ENCODE measurements at regions not wholly inside any gene's neighbourhood (a gene's known extent, or its start where the extent isn't known, plus 50 kb on each side); places are given as distances from the start of the nearest gene placed in this dataset.

DNA sequence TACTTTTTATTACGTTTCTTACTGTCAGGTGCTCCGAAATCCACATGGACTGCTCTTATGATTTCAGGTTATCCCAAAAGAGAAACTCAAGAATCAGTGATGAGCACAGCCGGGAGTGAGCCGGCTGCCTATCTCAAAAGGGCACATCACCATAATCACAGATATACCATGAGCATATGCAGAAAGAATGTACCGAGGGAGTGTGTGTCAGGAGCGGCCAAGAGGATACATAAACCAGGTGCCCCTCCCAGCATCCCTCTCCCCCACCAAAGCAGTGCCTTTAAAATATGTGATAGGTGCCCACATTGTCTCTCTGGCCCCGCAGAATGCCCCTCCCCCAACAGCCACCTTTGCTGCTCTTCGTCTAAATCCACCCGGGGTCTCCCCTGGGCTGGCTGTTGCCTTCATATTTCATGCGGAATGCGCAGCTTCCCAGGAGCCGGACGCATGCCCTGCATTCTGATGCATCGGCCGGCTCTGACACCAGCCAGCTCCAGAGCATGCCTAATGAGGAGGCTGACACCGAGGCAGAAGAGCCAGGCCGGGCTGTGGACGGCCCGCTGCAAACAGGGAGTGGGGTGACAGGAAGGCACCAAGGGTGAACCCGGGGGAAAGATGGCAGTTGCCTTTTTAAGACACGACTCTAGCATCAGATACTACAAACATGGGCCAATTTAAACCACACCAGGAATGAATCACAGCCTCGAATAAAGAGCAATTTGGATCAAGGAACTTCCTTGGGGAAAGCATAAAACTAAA lies 652.3 kb downstream of the BNC2 start:
- H3K36me3 Mint-ChIP-seq (ENCODE audit: unreplicated experiment): no peaks in the 10 kb centered on the region
- H3K27me3 Mint-ChIP-seq (ENCODE audit: unreplicated experiment): no peaks in the 10 kb centered on the region
- H3K4me1 Mint-ChIP-seq (ENCODE audit: unreplicated experiment): peaks cover 62% of the 10 kb centered on the region
- H3K9me3 Mint-ChIP-seq (ENCODE audit: unreplicated experiment): no peaks in the 10 kb centered on the region
- H3K4me3 Mint-ChIP-seq (ENCODE audit: unreplicated experiment): no peak overlapping the region
- H3K27ac Mint-ChIP-seq (ENCODE audit: unreplicated experiment): no peak overlapping the region
- no peak for DNase-seq (ENCODE audit: extremely low spot score, unreplicated experiment)
- TF ChIP-seq, protein P1, sequence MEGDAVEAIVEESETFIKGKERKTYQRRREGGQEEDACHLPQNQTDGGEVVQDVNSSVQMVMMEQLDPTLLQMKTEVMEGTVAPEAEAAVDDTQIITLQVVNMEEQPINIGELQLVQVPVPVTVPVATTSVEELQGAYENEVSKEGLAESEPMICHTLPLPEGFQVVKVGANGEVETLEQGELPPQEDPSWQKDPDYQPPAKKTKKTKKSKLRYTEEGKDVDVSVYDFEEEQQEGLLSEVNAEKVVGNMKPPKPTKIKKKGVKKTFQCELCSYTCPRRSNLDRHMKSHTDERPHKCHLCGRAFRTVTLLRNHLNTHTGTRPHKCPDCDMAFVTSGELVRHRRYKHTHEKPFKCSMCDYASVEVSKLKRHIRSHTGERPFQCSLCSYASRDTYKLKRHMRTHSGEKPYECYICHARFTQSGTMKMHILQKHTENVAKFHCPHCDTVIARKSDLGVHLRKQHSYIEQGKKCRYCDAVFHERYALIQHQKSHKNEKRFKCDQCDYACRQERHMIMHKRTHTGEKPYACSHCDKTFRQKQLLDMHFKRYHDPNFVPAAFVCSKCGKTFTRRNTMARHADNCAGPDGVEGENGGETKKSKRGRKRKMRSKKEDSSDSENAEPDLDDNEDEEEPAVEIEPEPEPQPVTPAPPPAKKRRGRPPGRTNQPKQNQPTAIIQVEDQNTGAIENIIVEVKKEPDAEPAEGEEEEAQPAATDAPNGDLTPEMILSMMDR (IDR thresholded peaks at IDR 0.05): no peak

- Mint-ChIP-seq H3K9me3 (ENCODE audit: unreplicated experiment) (peaks cover 19% of the 10 kb centered on the region), H3K36me3 (ENCODE audit: unreplicated experiment) (peaks cover 10% of the 10 kb centered on the region), H3K4me3 (ENCODE audit: unreplicated experiment) (no peak overlapping the region), H3K27me3 (ENCODE audit: unreplicated experiment) (no peaks in the 10 kb centered on the region), H3K4me1 (ENCODE audit: unreplicated experiment) (peaks cover 42% of the 10 kb centered on the region), H3K27ac (ENCODE audit: unreplicated experiment) (peak overlapping the region; percentile 70)
- TF ChIP-seq, protein P1 (IDR thresholded peaks at IDR 0.05): no peak
- no peak for DNase-seq (ENCODE audit: extremely low spot score, unreplicated experiment)
These were observed 649.1 kb downstream of the BNC2 start for GRCh38 chr9:16221366-16221765.

- peaks cover 41% of the 10 kb centered on the region for H3K4me1 Mint-ChIP-seq (ENCODE audit: unreplicated experiment)
- peaks cover 22% of the 10 kb centered on the region for H3K9me3 Mint-ChIP-seq (ENCODE audit: unreplicated experiment)
- peak overlapping the region; percentile 70 for H3K27ac Mint-ChIP-seq (ENCODE audit: unreplicated experiment)
These were observed 648.5 kb downstream of the BNC2 start for GRCh38 chr9:16221822-16222547.

DNA sequence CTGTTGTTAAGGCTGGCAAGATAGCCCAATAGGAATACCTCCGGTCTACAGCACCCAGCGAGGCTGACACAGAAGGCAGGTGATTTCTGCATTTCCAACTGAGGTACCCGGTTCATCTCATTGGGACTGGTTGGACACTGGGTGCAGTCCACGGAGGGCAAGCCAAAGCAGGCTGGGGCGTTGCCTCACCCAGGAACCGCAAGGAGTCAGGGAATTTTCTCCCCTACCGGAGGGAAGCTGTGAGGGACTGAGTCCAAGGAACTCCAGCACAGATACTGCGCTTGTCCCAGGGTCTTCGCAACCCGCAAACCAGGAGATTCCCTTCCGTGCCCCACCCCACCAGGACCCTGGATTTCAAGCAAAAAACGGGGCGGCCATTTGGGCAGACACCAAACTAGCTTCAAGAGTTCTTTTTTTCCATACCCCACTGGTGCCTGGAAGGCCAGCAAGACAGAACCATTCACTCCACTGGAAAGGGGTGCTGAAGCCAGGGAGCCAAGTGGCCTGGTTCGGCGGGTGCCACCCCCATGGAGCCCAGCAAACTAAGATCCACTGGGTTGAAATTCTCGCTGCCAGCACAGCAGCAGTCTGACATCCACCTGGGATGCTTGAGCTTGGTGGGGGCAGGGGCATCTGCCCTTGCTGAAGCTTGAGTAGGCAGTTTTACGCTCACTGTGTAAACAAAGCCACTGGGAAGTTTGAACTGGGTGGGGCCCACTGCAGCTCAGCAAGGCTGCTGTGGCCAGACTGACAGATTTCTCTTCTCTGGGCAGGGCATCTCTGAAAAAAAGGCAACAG lies 647.2 kb downstream of the BNC2 start:
- no peak overlapping the region for H3K27ac Mint-ChIP-seq (ENCODE audit: unreplicated experiment)
- H3K27me3 Mint-ChIP-seq (ENCODE audit: unreplicated experiment): no peaks in the 10 kb centered on the region
- no peak for DNase-seq (ENCODE audit: extremely low spot score, unreplicated experiment)
- TF ChIP-seq, protein P1 (IDR thresholded peaks at IDR 0.05): no peak
- H3K4me1 Mint-ChIP-seq (ENCODE audit: unreplicated experiment): peaks cover 40% of the 10 kb centered on the region
- peaks cover 31% of the 10 kb centered on the region for H3K9me3 Mint-ChIP-seq (ENCODE audit: unreplicated experiment)
- peaks cover 15% of the 10 kb centered on the region for H3K36me3 Mint-ChIP-seq (ENCODE audit: unreplicated experiment)
- no peak overlapping the region for H3K4me3 Mint-ChIP-seq (ENCODE audit: unreplicated experiment)

More at GRCh38 chr9:16221822-16222547, 648.5 kb downstream of the BNC2 start:
- H3K36me3 Mint-ChIP-seq (ENCODE audit: unreplicated experiment): peaks cover 14% of the 10 kb centered on the region
- H3K27me3 Mint-ChIP-seq (ENCODE audit: unreplicated experiment): no peaks in the 10 kb centered on the region
- TF ChIP-seq, protein P1 (IDR thresholded peaks at IDR 0.05): no peak
- no peak for DNase-seq (ENCODE audit: extremely low spot score, unreplicated experiment)
- H3K4me3 Mint-ChIP-seq (ENCODE audit: unreplicated experiment): no peak overlapping the region

Measured in osteocyte (in vitro differentiated cells).